H1 (cell line): ENCODE measurements at regions not wholly inside any gene's neighbourhood (a gene's known extent, or its start where the extent isn't known, plus 50 kb on each side); places are given as distances from the start of the nearest gene placed in this dataset.
A peak's percentile ranks its signal among the peaks of the same experiment; 100 is the strongest.

Experiments used
- CTCF ChIA-PET: fragments of 300-600 bp; sonication (Branson Sonifier 250); formaldehyde crosslinking; loops from one replicate; lab custom pipeline; 2021; ENCODE audit not compliant: partially characterized antibody; lab: Charles Lee
- POLR2A ChIA-PET: fragments of 300-600 bp; sonication (Branson Sonifier 250); formaldehyde crosslinking; loops from one replicate; lab custom pipeline; 2021; ENCODE audit warnings: inconsistent platforms; ENCODE audit not compliant: partially characterized antibody; lab: Charles Lee
- DNase-seq, 2 experiments: peaks; one replicate each; pipeline versions ENCODE4 v3.0.0 to v3.0.0-alpha.2; 2010 to 2022; ENCODE audit warnings: low spot score in 2 of 2, low read depth in 1 of 2, mixed read lengths in 1 of 2
- FAIRE-seq: peaks from 2 replicates; lab custom pipeline; 2011; peaks lifted over from hg19 to GRCh38; lab: Jason Lieb, UNC
- H2AFZ ChIP-seq: 2 replicates; pipeline ENCODE4 v1.8.1; 2012; ENCODE audit warnings: low read length, inconsistent platforms
- H2AK5ac ChIP-seq: 2 replicates; pipeline ENCODE4 v1.6.1; 2013; ENCODE audit warnings: low read depth, low read length
- H2BK120ac ChIP-seq: replicated peaks from 2 replicates; pipeline ENCODE3; 2013; ENCODE audit warnings: low read depth, low read length, inconsistent platforms
- H2BK12ac ChIP-seq: 2 replicates; pipeline ENCODE4 v1.6.1; 2013; ENCODE audit warnings: low read depth, low read length
- H2BK15ac ChIP-seq: 2 replicates; pipeline ENCODE4 v1.6.1; 2013; ENCODE audit warnings: low read length
- H2BK20ac ChIP-seq: 2 replicates; pipeline ENCODE4 v1.6.1; 2013; ENCODE audit warnings: low read length
- H2BK5ac ChIP-seq: 2 replicates; pipeline ENCODE4 v1.6.1; 2013; ENCODE audit warnings: low read depth, low read length
- H3K14ac ChIP-seq: 2 replicates; pipeline ENCODE4 v1.6.1; 2013; ENCODE audit warnings: inconsistent platforms; ENCODE audit not compliant: insufficient read length
- H3K18ac ChIP-seq: 2 replicates; pipeline ENCODE4 v1.6.1; 2013; ENCODE audit warnings: low read length; ENCODE audit errors: extremely low read depth
- H3K23ac ChIP-seq: 2 replicates; pipeline ENCODE4 v1.6.1; 2013; ENCODE audit warnings: inconsistent platforms; ENCODE audit not compliant: insufficient read length
- H3K23me2 ChIP-seq: 2 replicates; pipeline ENCODE4 v1.6.1; 2013; ENCODE audit warnings: low read depth, low read length
- H3K27ac ChIP-seq: 2 replicates; pipeline ENCODE4 v1.6.1; 2011; ENCODE audit warnings: low read depth, low read length, inconsistent platforms
- H3K27me3 ChIP-seq, 4 experiments: replicated peaks in 1 of 4; 1 replicate in 1 of 4; 2 replicates in 3 of 4; pipeline versions ENCODE4 v1.6.1 to v1.8.1; 2011 to 2013; ENCODE audit warnings: low read length in 3 of 4, mild to moderate bottlenecking in 3 of 4, inconsistent platforms in 2 of 4, mixed read lengths in 2 of 4, moderate library complexity in 1 of 4; ENCODE audit not compliant: control insufficient read depth in 3 of 4, insufficient read depth in 3 of 4; ENCODE audit errors: extremely low read depth in 1 of 4
- H3K36me3 ChIP-seq, 4 experiments: 2 replicates each; pipeline versions ENCODE4 v1.6.1 to v1.8.1; 2011 to 2013; ENCODE audit warnings: mild to moderate bottlenecking in 4 of 4, low read length in 3 of 4, moderate library complexity in 2 of 4, control low read depth in 1 of 4, inconsistent platforms in 1 of 4; ENCODE audit not compliant: insufficient read depth in 4 of 4, control insufficient read depth in 2 of 4
- H3K4ac ChIP-seq: replicated peaks from 2 replicates; pipeline ENCODE3; 2013; ENCODE audit warnings: low read length, low read depth, mixed read lengths, inconsistent platforms; ENCODE audit not compliant: insufficient read length
- H3K4me1 ChIP-seq, 4 experiments: replicated peaks in 1 of 4; 1 replicate in 1 of 4; 2 replicates in 3 of 4; pipeline versions ENCODE4 v1.6.1 to v1.8.1; 2011 to 2013; ENCODE audit warnings: low read length in 3 of 4, inconsistent platforms in 2 of 4, mixed read lengths in 1 of 4; ENCODE audit not compliant: insufficient read depth in 4 of 4, control insufficient read depth in 3 of 4
- H3K4me2 ChIP-seq, 2 experiments: 2 replicates each; pipeline versions ENCODE4 v1.6.1 to v1.8.1; 2011 to 2013; ENCODE audit warnings: low read depth in 2 of 2, low read length in 2 of 2, control low read depth in 1 of 2, inconsistent platforms in 1 of 2, mild to moderate bottlenecking in 1 of 2; ENCODE audit not compliant: insufficient read depth in 1 of 2
- H3K4me3 ChIP-seq, 4 experiments: fragments of 200-600, 300-600 bp in 1 of 4; sonication (generic), shearing (Covaris generic), sonication (Bioruptor Twin) in 1 of 4; 2 replicates each; pipeline versions ENCODE4 v1.5.1 to v1.8.1; 2011 to 2016; ENCODE audit warnings: low read length in 4 of 4, low read depth in 3 of 4, control low read depth in 2 of 4, inconsistent platforms in 2 of 4, mild to moderate bottlenecking in 2 of 4, mixed read lengths in 1 of 4, moderate library complexity in 1 of 4; ENCODE audit not compliant: insufficient read depth in 2 of 4; ENCODE audit errors: extremely low read depth in 1 of 4
- H3K56ac ChIP-seq: replicated peaks from 2 replicates; pipeline ENCODE3; 2013; ENCODE audit warnings: low read depth, mild to moderate bottlenecking, mixed read lengths, low read length, inconsistent platforms; ENCODE audit not compliant: insufficient read length
- H3K79me1 ChIP-seq: 2 replicates; pipeline ENCODE4 v1.6.1; 2013; ENCODE audit warnings: low read depth, low read length, control low read depth
- H3K79me2 ChIP-seq, 2 experiments: 2 replicates each; pipeline versions ENCODE4 v1.6.1 to v1.8.1; 2012 to 2013; ENCODE audit warnings: low read length in 2 of 2, mild to moderate bottlenecking in 2 of 2, inconsistent platforms in 1 of 2; ENCODE audit not compliant: insufficient read depth in 2 of 2, control insufficient read depth in 1 of 2
- H3K9ac ChIP-seq, 4 experiments: replicated peaks in 1 of 4; 1 replicate in 1 of 4; 2 replicates in 3 of 4; pipeline versions ENCODE4 v1.6.1 to v1.8.1; 2011 to 2013; ENCODE audit warnings: low read depth in 3 of 4, low read length in 3 of 4, control low read depth in 2 of 4, mild to moderate bottlenecking in 2 of 4, moderate library complexity in 2 of 4, inconsistent platforms in 1 of 4; ENCODE audit errors: extremely low read depth in 1 of 4
- H3K9me3 ChIP-seq, 2 experiments: 2 replicates each; pipeline versions ENCODE4 v1.6.1 to v1.8.1; 2012 to 2013; ENCODE audit warnings: mild to moderate bottlenecking in 2 of 2, moderate library complexity in 2 of 2, control low read depth in 1 of 2, inconsistent platforms in 1 of 2, low read depth in 1 of 2, low read length in 1 of 2, mixed read lengths in 1 of 2; ENCODE audit not compliant: insufficient read depth in 2 of 2
- H4K20me1 ChIP-seq, 2 experiments: replicated peaks in 1 of 2; 2 replicates each; pipeline versions ENCODE3 to v1.8.1; 2011 to 2013; ENCODE audit warnings: inconsistent platforms in 2 of 2, low read length in 2 of 2, mild to moderate bottlenecking in 1 of 2; ENCODE audit not compliant: insufficient read depth in 2 of 2, control insufficient read depth in 1 of 2
- H4K5ac ChIP-seq: 2 replicates; pipeline ENCODE4 v1.6.1; 2013; ENCODE audit warnings: low read length, low read depth, mixed read lengths, inconsistent platforms; ENCODE audit not compliant: insufficient read length
- H4K8ac ChIP-seq: 2 replicates; pipeline ENCODE4 v1.8.0; 2013; ENCODE audit warnings: mild to moderate bottlenecking, moderate library complexity, low read length, inconsistent platforms; ENCODE audit not compliant: insufficient read depth; ENCODE audit errors: extremely low read depth
- H4K91ac ChIP-seq: replicated peaks from 2 replicates; pipeline ENCODE3; 2013; ENCODE audit warnings: low read length, mixed read lengths, inconsistent platforms; ENCODE audit not compliant: insufficient read length
- MAFK ChIP-seq: IDR thresholded peaks from 2 replicates; pipeline ENCODE4 v1.6.1; 2012; ENCODE audit warnings: low read depth, mild to moderate bottlenecking, improper control_type of control experiment, low read length
- RFX5 ChIP-seq: IDR thresholded peaks from 2 replicates; pipeline ENCODE4 v1.6.1; 2011; ENCODE audit warnings: low read depth, low read length, improper control_type of control experiment, borderline replicate concordance
- RNF2 ChIP-seq: fragments of 200-900, 300-1000 bp; sonication (generic); IDR thresholded peaks from 2 replicates; pipeline ENCODE4 v1.7.1; 2016; ENCODE audit warnings: borderline replicate concordance, low read depth, mild to moderate bottlenecking, antibody characterized with exemption, low read length; ENCODE audit not compliant: poor library complexity, severe bottlenecking; ENCODE audit errors: missing control alignments
- WGBS, 2 experiments: shearing (Covaris generic) in 1 of 2; methylation state at CpG; one replicate each; pipeline versions ENCODE4 v1.1.6 to v1.1.7; 2013 to 2015; ENCODE audit warnings: low lambda C conversion rate in 2 of 2, mixed read lengths in 2 of 2, inconsistent platforms in 1 of 2, low coverage in 1 of 2, missing lambda C conversion rate in 1 of 2; ENCODE audit not compliant: insufficient replicate concordance in 2 of 2, insufficient coverage in 1 of 2, insufficient read length in 1 of 2; ENCODE audit errors: extremely low coverage in 1 of 2, missing lambda C conversion rate in 1 of 2; 5-methylcytosine and 5-hydroxymethylcytosine counted together
- TF ChIP-seq, protein P1 (sequence below): IDR thresholded peaks from 2 replicates; pipeline ENCODE4 v1.6.1; 2011; ENCODE audit warnings: low read length, improper control_type of control experiment

DNA sequence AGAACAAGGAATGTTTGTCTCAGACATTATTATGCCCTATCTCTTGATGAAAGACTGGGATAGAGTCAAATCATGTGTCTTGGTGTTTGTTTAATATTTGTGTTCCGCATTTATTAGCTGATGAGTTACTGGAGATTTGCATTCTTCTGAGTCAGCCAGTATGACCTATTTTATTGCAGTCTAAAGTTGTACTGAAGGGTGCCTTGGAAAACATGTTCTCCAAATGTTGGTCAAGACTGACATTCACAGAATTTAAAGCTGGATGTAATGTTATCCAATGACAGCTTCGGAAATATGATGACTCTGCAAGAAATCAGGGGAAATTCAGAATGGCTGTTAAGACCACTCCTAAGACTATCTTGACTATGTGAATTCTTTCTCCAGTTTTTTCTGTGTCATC is 134.0 kb downstream of the KCNRG start:
- no peak overlapping the region for H4K8ac ChIP-seq
- H4K91ac ChIP-seq = no peak overlapping the region
- H3K4me3 ChIP-seq = no peak overlapping the region
- peaks cover 3 to 9% (median 6%) of the 10 kb centered on the region in 4 experiments; a peak in 3 of 7 replicates for H3K4me1 ChIP-seq
- WGBS, 2 experiments = 85% methylated on average over 2 of the region's 2 CpGs; no CpG with 5 or more reads in 1 of the 2 experiments
- H2BK20ac ChIP-seq = no peak overlapping the region
- H3K27ac ChIP-seq = no peak overlapping the region
- no peak overlapping the region for H3K23ac ChIP-seq
- CTCF ChIA-PET = interaction anchor here (0.9 to 1.0 kb wide), 2 partner anchors 55 to 301 kb away, joined by 3 read pairs; no protein-coding TSS in a partner anchor
- no peak overlapping the region for H2BK120ac ChIP-seq
- TF ChIP-seq RNF2 = no peak
- TF ChIP-seq MAFK = peak; percentile 76
- TF ChIP-seq, protein P1, sequence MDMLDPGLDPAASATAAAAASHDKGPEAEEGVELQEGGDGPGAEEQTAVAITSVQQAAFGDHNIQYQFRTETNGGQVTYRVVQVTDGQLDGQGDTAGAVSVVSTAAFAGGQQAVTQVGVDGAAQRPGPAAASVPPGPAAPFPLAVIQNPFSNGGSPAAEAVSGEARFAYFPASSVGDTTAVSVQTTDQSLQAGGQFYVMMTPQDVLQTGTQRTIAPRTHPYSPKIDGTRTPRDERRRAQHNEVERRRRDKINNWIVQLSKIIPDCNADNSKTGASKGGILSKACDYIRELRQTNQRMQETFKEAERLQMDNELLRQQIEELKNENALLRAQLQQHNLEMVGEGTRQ = no peak
- no peak for TF ChIP-seq RFX5
- TF ChIP-seq, all 59 proteins: peak for 1
- no peak overlapping the region for H2BK5ac ChIP-seq
- no peaks in the 10 kb centered on the region for H3K79me1 ChIP-seq
- H3K9me3 ChIP-seq = no peaks in the 10 kb centered on the region
- no peaks in the 10 kb centered on the region; the same call in 1 of the 2 replicates for H3K23me2 ChIP-seq
- H3K79me2 ChIP-seq = no peaks in the 10 kb centered on the region
- H3K18ac ChIP-seq = no peak overlapping the region
- DNase-seq = no peak
- H3K56ac ChIP-seq = no peak overlapping the region
- no peak overlapping the region for H2AFZ ChIP-seq
- H3K4me2 ChIP-seq = no peak overlapping the region
- no peak overlapping the region for H2BK15ac ChIP-seq
- no peaks in the 10 kb centered on the region for H4K20me1 ChIP-seq
- no peak overlapping the region for H2AK5ac ChIP-seq
- H3K14ac ChIP-seq = no peak overlapping the region
- no peak overlapping the region for H3K9ac ChIP-seq
- H3K27me3 ChIP-seq = no peaks in the 10 kb centered on the region
- FAIRE-seq = no peak
- H2BK12ac ChIP-seq = no peak overlapping the region
- H3K4ac ChIP-seq = no peak overlapping the region
- no peaks in the 10 kb centered on the region for H3K36me3 ChIP-seq
- H4K5ac ChIP-seq = no peak overlapping the region
- POLR2A ChIA-PET = interaction anchor here (0.8 to 1.3 kb wide), 2 partner anchors 10 to 24 kb away, joined by 4 read pairs; no protein-coding TSS in a partner anchor
